ENCODE measurements at regions not wholly inside any gene's neighbourhood (a gene's known extent, or its start where the extent isn't known, plus 50 kb on each side); places are given as distances from the start of the nearest gene placed in this dataset.

DNA sequence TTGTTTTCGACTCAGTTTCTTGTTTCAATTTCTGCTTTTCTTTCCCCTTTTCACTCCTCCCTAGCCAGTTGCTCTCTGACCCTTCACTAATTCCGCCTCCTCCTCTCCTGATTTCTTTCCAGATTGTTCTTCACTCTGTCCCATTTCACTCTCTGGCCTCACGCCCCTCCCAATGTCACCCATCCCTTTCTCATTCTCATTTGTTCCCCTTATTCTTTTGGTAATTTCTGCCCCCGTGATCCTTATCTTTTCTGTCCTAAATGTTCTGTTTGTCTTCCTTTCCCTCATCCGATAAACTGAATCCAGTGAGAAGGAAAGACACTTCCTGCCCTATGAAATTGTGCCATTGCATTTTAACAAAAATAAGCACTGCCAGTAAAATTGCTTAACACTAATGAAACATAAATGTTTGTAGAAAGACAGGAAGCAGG is 94.5 kb upstream of the RASGEF1B start:
- no peaks in the 10 kb centered on the region for H3K27me3 ChIP-seq (ENCODE audit: control insufficient read depth, insufficient read depth, low read length)
- no peaks in the 10 kb centered on the region for H3K36me3 ChIP-seq (ENCODE audit: insufficient read depth, low read length)
- H3K4me3 ChIP-seq (ENCODE audit: low read length) = peak overlapping the region; percentile 44
- H3K4me2 ChIP-seq (ENCODE audit: low read length) = peak overlapping the region; percentile 76
- H3K4me1 ChIP-seq (ENCODE audit: control insufficient read depth, insufficient read depth, low read length) = peaks cover 17% of the 10 kb centered on the region
- H3K9me3 ChIP-seq (replicated peaks; ENCODE audit: low read length) = no peaks in the 10 kb centered on the region
- H3K9ac ChIP-seq (ENCODE audit: low read depth, low read length) = no peak overlapping the region

GRCh38 chr4:81565142-81565870 is 93.6 kb upstream of the RASGEF1B start:
- peak overlapping the region; percentile 44 for H3K4me3 ChIP-seq (ENCODE audit: low read length)
- H3K27me3 ChIP-seq (ENCODE audit: control insufficient read depth, insufficient read depth, low read length) = no peaks in the 10 kb centered on the region
- no peaks in the 10 kb centered on the region for H3K36me3 ChIP-seq (ENCODE audit: insufficient read depth, low read length)
- H3K4me2 ChIP-seq (ENCODE audit: low read length) = peak overlapping the region; percentile 76
- peaks cover 17% of the 10 kb centered on the region for H3K4me1 ChIP-seq (ENCODE audit: control insufficient read depth, insufficient read depth, low read length)
- H3K9me3 ChIP-seq (replicated peaks; ENCODE audit: low read length) = no peaks in the 10 kb centered on the region
- no peak overlapping the region for H3K9ac ChIP-seq (ENCODE audit: low read depth, low read length)

- Histone ChIP-seq H3K27me3 (ENCODE audit: control insufficient read depth, insufficient read depth, low read length) (no peaks in the 10 kb centered on the region), H3K36me3 (ENCODE audit: insufficient read depth, low read length) (no peaks in the 10 kb centered on the region), H3K4me1 (ENCODE audit: control insufficient read depth, insufficient read depth, low read length) (peaks cover 17% of the 10 kb centered on the region), H3K4me3 (ENCODE audit: low read length) (no peak overlapping the region), H3K4me2 (ENCODE audit: low read length) (no peak overlapping the region), H3K9ac (ENCODE audit: low read depth, low read length) (no peak overlapping the region), H3K9me3 (replicated peaks; ENCODE audit: low read length) (no peaks in the 10 kb centered on the region)
Observed at GRCh38 chr4:81564025-81564424, 92.3 kb upstream of the RASGEF1B start.

DNA sequence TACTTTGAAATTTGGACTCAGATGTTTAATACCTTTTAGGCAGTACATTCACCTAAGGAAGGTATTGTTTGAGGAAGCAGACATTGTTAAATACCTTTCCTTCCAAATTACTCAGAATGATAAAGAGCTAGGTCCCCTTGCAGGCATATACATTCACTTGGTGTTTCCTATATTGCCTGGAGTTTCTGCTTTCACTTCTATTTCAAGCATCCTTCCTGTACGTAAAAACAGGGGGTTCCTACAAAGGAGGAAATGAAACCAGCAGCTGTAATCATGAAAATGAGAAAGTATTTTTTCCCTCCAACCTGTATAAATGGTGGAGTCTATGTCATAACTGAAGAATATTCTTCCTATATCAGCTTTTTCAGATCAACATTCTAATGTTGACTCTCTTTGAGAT is 90.4 kb upstream of the RASGEF1B start:
- no peak overlapping the region for H3K9ac ChIP-seq (ENCODE audit: low read depth, low read length)
- no peaks in the 10 kb centered on the region for H3K27me3 ChIP-seq (ENCODE audit: control insufficient read depth, insufficient read depth, low read length)
- no peaks in the 10 kb centered on the region for H3K36me3 ChIP-seq (ENCODE audit: insufficient read depth, low read length)
- H3K4me3 ChIP-seq (ENCODE audit: low read length) = no peak overlapping the region
- H3K4me2 ChIP-seq (ENCODE audit: low read length) = no peak overlapping the region
- peaks cover 17% of the 10 kb centered on the region for H3K4me1 ChIP-seq (ENCODE audit: control insufficient read depth, insufficient read depth, low read length)
- no peaks in the 10 kb centered on the region for H3K9me3 ChIP-seq (replicated peaks; ENCODE audit: low read length)

- Histone ChIP-seq H3K4me3 (ENCODE audit: low read length) (no peak overlapping the region), H3K9me3 (replicated peaks; ENCODE audit: low read length) (no peaks in the 10 kb centered on the region), H3K9ac (ENCODE audit: low read depth, low read length) (no peak overlapping the region), H3K4me1 (ENCODE audit: control insufficient read depth, insufficient read depth, low read length) (no peaks in the 10 kb centered on the region), H3K27me3 (ENCODE audit: control insufficient read depth, insufficient read depth, low read length) (no peaks in the 10 kb centered on the region), H3K36me3 (ENCODE audit: insufficient read depth, low read length) (no peaks in the 10 kb centered on the region), H3K4me2 (ENCODE audit: low read length) (no peak overlapping the region)
Observed at GRCh38 chr4:81557306-81557705, 85.6 kb upstream of the RASGEF1B start.

GRCh38 chr4:81555489-81555888 is 83.8 kb upstream of the RASGEF1B start:
- Histone ChIP-seq H3K9ac (ENCODE audit: low read depth, low read length) (no peak overlapping the region), H3K4me1 (ENCODE audit: control insufficient read depth, insufficient read depth, low read length) (no peaks in the 10 kb centered on the region), H3K27me3 (ENCODE audit: control insufficient read depth, insufficient read depth, low read length) (no peaks in the 10 kb centered on the region), H3K36me3 (ENCODE audit: insufficient read depth, low read length) (no peaks in the 10 kb centered on the region), H3K9me3 (replicated peaks; ENCODE audit: low read length) (no peaks in the 10 kb centered on the region), H3K4me3 (ENCODE audit: low read length) (no peak overlapping the region), H3K4me2 (ENCODE audit: low read length) (no peak overlapping the region)

DNA sequence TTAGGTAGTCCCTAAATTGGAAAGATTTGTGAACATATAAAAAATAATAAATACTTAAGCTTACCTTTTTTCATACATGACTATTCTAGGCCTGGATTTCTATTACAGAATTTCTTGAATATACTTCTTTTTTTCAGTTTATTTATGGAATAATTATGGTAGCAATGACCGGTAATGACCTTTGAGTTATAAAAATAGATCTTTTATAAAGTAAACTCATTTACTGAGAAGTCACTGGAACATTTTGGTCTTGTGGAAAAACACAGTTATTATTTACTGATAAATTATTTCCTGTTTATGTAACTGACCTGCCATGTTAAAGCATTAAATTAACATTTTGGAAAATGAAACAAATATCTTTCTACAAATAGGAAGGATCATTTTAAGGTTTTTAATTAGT is 80.4 kb upstream of the RASGEF1B start:
- Histone ChIP-seq H3K4me2 (ENCODE audit: low read length) (no peak overlapping the region), H3K9me3 (replicated peaks; ENCODE audit: low read length) (no peaks in the 10 kb centered on the region), H3K4me1 (ENCODE audit: control insufficient read depth, insufficient read depth, low read length) (no peaks in the 10 kb centered on the region), H3K36me3 (ENCODE audit: insufficient read depth, low read length) (no peaks in the 10 kb centered on the region), H3K9ac (ENCODE audit: low read depth, low read length) (no peak overlapping the region), H3K27me3 (ENCODE audit: control insufficient read depth, insufficient read depth, low read length) (no peaks in the 10 kb centered on the region), H3K4me3 (ENCODE audit: low read length) (no peak overlapping the region)

- no peak overlapping the region for H3K9ac ChIP-seq (ENCODE audit: low read depth, low read length)
- H3K4me1 ChIP-seq (ENCODE audit: control insufficient read depth, insufficient read depth, low read length) = no peaks in the 10 kb centered on the region
- no peak overlapping the region for H3K4me2 ChIP-seq (ENCODE audit: low read length)
- no peak overlapping the region for H3K4me3 ChIP-seq (ENCODE audit: low read length)
- no peaks in the 10 kb centered on the region for H3K36me3 ChIP-seq (ENCODE audit: insufficient read depth, low read length)
- H3K9me3 ChIP-seq (replicated peaks; ENCODE audit: low read length) = no peaks in the 10 kb centered on the region
- H3K27me3 ChIP-seq (ENCODE audit: control insufficient read depth, insufficient read depth, low read length) = no peaks in the 10 kb centered on the region
Observed at GRCh38 chr4:81550388-81550859, 78.7 kb upstream of the RASGEF1B start.

DNA sequence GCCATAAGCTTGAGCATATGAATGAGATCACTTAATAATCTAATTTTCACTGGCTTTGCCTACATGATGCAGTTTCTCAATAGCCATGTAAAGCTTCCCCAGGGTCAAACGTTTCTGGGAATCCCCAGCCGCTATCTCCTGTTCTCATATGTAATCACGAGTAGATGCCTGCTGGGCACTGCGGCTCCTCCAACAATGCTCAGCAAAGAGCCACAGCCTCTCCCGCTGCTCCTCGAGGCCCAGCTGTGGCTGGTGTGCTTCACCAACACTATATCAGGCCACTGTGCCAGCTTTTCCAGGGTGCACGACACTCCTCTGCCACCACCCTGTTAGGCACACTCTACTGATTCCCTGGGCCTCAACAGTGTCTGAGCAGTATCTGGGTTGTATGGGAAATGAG is 78.3 kb upstream of the RASGEF1B start:
- Histone ChIP-seq H3K27me3 (ENCODE audit: control insufficient read depth, insufficient read depth, low read length) (no peaks in the 10 kb centered on the region), H3K4me1 (ENCODE audit: control insufficient read depth, insufficient read depth, low read length) (no peaks in the 10 kb centered on the region), H3K4me3 (ENCODE audit: low read length) (no peak overlapping the region), H3K36me3 (ENCODE audit: insufficient read depth, low read length) (no peaks in the 10 kb centered on the region), H3K9ac (ENCODE audit: low read depth, low read length) (no peak overlapping the region), H3K9me3 (replicated peaks; ENCODE audit: low read length) (no peaks in the 10 kb centered on the region), H3K4me2 (ENCODE audit: low read length) (no peak overlapping the region)

GRCh38 chr4:81546777-81547176 is 75.1 kb upstream of the RASGEF1B start:
- Histone ChIP-seq H3K4me1 (ENCODE audit: control insufficient read depth, insufficient read depth, low read length) (no peaks in the 10 kb centered on the region), H3K36me3 (ENCODE audit: insufficient read depth, low read length) (no peaks in the 10 kb centered on the region)

DNA sequence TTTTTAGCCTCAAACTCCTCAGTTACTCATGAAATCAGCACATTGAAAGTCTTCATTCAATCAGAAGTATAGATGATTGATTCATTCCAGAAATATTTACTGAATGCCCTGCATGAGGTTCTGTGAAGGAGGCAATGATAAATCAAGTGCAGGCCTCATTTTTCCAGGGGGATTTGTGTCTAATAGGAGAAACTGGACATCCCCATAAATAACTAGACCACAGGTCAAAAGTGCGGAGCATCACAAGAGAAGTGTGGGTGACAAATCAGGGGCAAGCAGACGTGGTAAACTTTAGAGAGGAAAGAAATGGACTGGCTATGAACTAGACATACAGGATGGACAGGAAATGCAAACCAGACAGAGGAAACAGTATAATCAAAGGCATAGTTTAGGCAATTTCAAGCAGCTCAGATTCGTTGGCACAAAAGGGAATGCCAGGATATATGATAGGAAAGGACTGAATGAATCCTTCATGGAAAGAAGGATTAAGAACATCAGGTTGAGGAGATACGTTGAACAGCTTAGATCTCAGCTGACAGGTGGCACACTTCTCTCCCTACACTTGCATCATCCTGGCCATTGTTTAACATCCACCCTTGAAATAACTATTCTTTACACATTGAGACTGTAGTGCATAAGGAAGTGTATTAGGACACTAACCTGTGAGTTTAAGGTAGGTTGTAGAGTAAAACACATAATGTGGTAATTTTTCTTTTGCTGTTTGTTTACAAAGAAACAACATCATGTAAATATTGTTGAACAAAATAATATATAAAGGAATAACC is 69.6 kb upstream of the RASGEF1B start:
- H3K4me2 ChIP-seq (ENCODE audit: low read length) = no peak overlapping the region
- H3K27me3 ChIP-seq (ENCODE audit: control insufficient read depth, insufficient read depth, low read length) = no peaks in the 10 kb centered on the region
- H3K9me3 ChIP-seq (replicated peaks; ENCODE audit: low read length) = no peaks in the 10 kb centered on the region
- no peaks in the 10 kb centered on the region for H3K36me3 ChIP-seq (ENCODE audit: insufficient read depth, low read length)
- H3K9ac ChIP-seq (ENCODE audit: low read depth, low read length) = no peak overlapping the region
- no peaks in the 10 kb centered on the region for H3K4me1 ChIP-seq (ENCODE audit: control insufficient read depth, insufficient read depth, low read length)
- no peak overlapping the region for H3K4me3 ChIP-seq (ENCODE audit: low read length)

More at GRCh38 chr4:81546777-81547176, 75.1 kb upstream of the RASGEF1B start:
- no peak overlapping the region for H3K4me3 ChIP-seq (ENCODE audit: low read length)
- no peaks in the 10 kb centered on the region for H3K9me3 ChIP-seq (replicated peaks; ENCODE audit: low read length)
- no peaks in the 10 kb centered on the region for H3K27me3 ChIP-seq (ENCODE audit: control insufficient read depth, insufficient read depth, low read length)
- no peak overlapping the region for H3K9ac ChIP-seq (ENCODE audit: low read depth, low read length)
- no peak overlapping the region for H3K4me2 ChIP-seq (ENCODE audit: low read length)

Measured in skeletal muscle satellite cell (primary cell).